ENCODE measurements at regions not wholly inside any gene's neighbourhood (a gene's known extent, or its start where the extent isn't known, plus 50 kb on each side); places are given as distances from the start of the nearest gene placed in this dataset.

GRCh38 chr13:58119804-58120203, 488.3 kb downstream of the PCDH17 start:
- DNase-seq (ENCODE audit: low read depth) = no peak
- in situ Hi-C loops (cut with HindIII; ENCODE audit: low pct_unique_long_range_greater_than_20kb, low sequenced_read_pairs) = no loop called here

GRCh38 chr13:58126496-58126895, 495.0 kb downstream of the PCDH17 start:
- in situ Hi-C loops (cut with HindIII; ENCODE audit: low pct_unique_long_range_greater_than_20kb, low sequenced_read_pairs) = no loop called here

GRCh38 chr13:58134012-58134411, 502.5 kb downstream of the PCDH17 start:
- in situ Hi-C loops (cut with HindIII; ENCODE audit: low pct_unique_long_range_greater_than_20kb, low sequenced_read_pairs) = no loop called here
- no peak for DNase-seq (ENCODE audit: low read depth)

More at GRCh38 chr13:58126496-58126895, 495.0 kb downstream of the PCDH17 start:
- DNase-seq (ENCODE audit: low read depth) = no peak

- in situ Hi-C loops (cut with HindIII; ENCODE audit: low pct_unique_long_range_greater_than_20kb, low sequenced_read_pairs) = no loop called here
- no peak for DNase-seq (ENCODE audit: low read depth)
These were observed 503.0 kb downstream of the PCDH17 start for GRCh38 chr13:58134525-58134924.

- in situ Hi-C loops (cut with HindIII; ENCODE audit: low pct_unique_long_range_greater_than_20kb, low sequenced_read_pairs) = no loop called here
- DNase-seq (ENCODE audit: low read depth) = no peak
These were observed 511.4 kb downstream of the PCDH17 start for GRCh38 chr13:58142952-58143351.

GRCh38 chr13:58144616-58145015, 513.1 kb downstream of the PCDH17 start:
- DNase-seq (ENCODE audit: low read depth) = no peak
- in situ Hi-C loops (cut with HindIII; ENCODE audit: low pct_unique_long_range_greater_than_20kb, low sequenced_read_pairs) = no loop called here

- in situ Hi-C loops (cut with HindIII; ENCODE audit: low pct_unique_long_range_greater_than_20kb, low sequenced_read_pairs) = no loop called here
These were observed 519.9 kb downstream of the PCDH17 start for GRCh38 chr13:58151452-58151851.

GRCh38 chr13:58160980-58161379, 529.4 kb downstream of the PCDH17 start:
- no peak for DNase-seq (ENCODE audit: low read depth)
- in situ Hi-C loops (cut with HindIII; ENCODE audit: low pct_unique_long_range_greater_than_20kb, low sequenced_read_pairs) = no loop called here

More at GRCh38 chr13:58151452-58151851, 519.9 kb downstream of the PCDH17 start:
- DNase-seq (ENCODE audit: low read depth) = no peak

GRCh38 chr13:58165617-58166016, 534.1 kb downstream of the PCDH17 start:
- in situ Hi-C loops (cut with HindIII; ENCODE audit: low pct_unique_long_range_greater_than_20kb, low sequenced_read_pairs) = no loop called here
- DNase-seq (ENCODE audit: low read depth) = no peak

- in situ Hi-C loops (cut with HindIII; ENCODE audit: low pct_unique_long_range_greater_than_20kb, low sequenced_read_pairs) = no loop called here
- no peak for DNase-seq (ENCODE audit: low read depth)
These were observed 549.6 kb downstream of the PCDH17 start for GRCh38 chr13:58181111-58181510.

GRCh38 chr13:58187881-58188280, 556.3 kb downstream of the PCDH17 start:
- in situ Hi-C loops (cut with HindIII; ENCODE audit: low pct_unique_long_range_greater_than_20kb, low sequenced_read_pairs) = no loop called here
- no peak for DNase-seq (ENCODE audit: low read depth)

- no peak for DNase-seq (ENCODE audit: low read depth)
- in situ Hi-C loops (cut with HindIII; ENCODE audit: low pct_unique_long_range_greater_than_20kb, low sequenced_read_pairs) = no loop called here
These were observed 559.0 kb downstream of the PCDH17 start for GRCh38 chr13:58190577-58190976.

GRCh38 chr13:58191754-58192153, 560.2 kb downstream of the PCDH17 start:
- no peak for DNase-seq (ENCODE audit: low read depth)
- in situ Hi-C loops (cut with HindIII; ENCODE audit: low pct_unique_long_range_greater_than_20kb, low sequenced_read_pairs) = no loop called here

- no peak for DNase-seq (ENCODE audit: low read depth)
- in situ Hi-C loops (cut with HindIII; ENCODE audit: low pct_unique_long_range_greater_than_20kb, low sequenced_read_pairs) = no loop called here
These were observed 570.6 kb downstream of the PCDH17 start for GRCh38 chr13:58202099-58202498.

GRCh38 chr13:58207501-58207900, 576.0 kb downstream of the PCDH17 start:
- no peak for DNase-seq (ENCODE audit: low read depth)
- in situ Hi-C loops (cut with HindIII; ENCODE audit: low pct_unique_long_range_greater_than_20kb, low sequenced_read_pairs) = no loop called here

- in situ Hi-C loops (cut with HindIII; ENCODE audit: low pct_unique_long_range_greater_than_20kb, low sequenced_read_pairs) = no loop called here
- no peak for DNase-seq (ENCODE audit: low read depth)
These were observed 603.9 kb downstream of the PCDH17 start for GRCh38 chr13:58235454-58235853.

- DNase-seq (ENCODE audit: low read depth) = no peak
- in situ Hi-C loops (cut with HindIII; ENCODE audit: low pct_unique_long_range_greater_than_20kb, low sequenced_read_pairs) = no loop called here
These were observed 607.6 kb downstream of the PCDH17 start for GRCh38 chr13:58238972-58239773.

- in situ Hi-C loops (cut with HindIII; ENCODE audit: low pct_unique_long_range_greater_than_20kb, low sequenced_read_pairs) = no loop called here
- DNase-seq (ENCODE audit: low read depth) = no peak
These were observed 608.3 kb downstream of the PCDH17 start for GRCh38 chr13:58239774-58240268.

- DNase-seq (ENCODE audit: low read depth) = no peak
- in situ Hi-C loops (cut with HindIII; ENCODE audit: low pct_unique_long_range_greater_than_20kb, low sequenced_read_pairs) = no loop called here
These were observed 615.5 kb downstream of the PCDH17 start for GRCh38 chr13:58247080-58247479.

GRCh38 chr13:58254943-58255342, 623.4 kb downstream of the PCDH17 start:
- DNase-seq (ENCODE audit: low read depth) = no peak
- in situ Hi-C loops (cut with HindIII; ENCODE audit: low pct_unique_long_range_greater_than_20kb, low sequenced_read_pairs) = no loop called here

All from Caki2 (cell line).